ENCODE measurements at regions not wholly inside any gene's neighbourhood (a gene's known extent, or its start where the extent isn't known, plus 50 kb on each side); places are given as distances from the start of the nearest gene placed in this dataset.

GRCh38 chr2:204129591-204130294 lies 193.2 kb downstream of the ICOS start:
- TF ChIP-seq CTCF (IDR thresholded peaks at IDR 0.05) (no peak), POLR2A (IDR thresholded peaks at IDR 0.05) (no peak)
